Fibroblast of skin of abdomen (primary cell): ENCODE measurements at regions not wholly inside any gene's neighbourhood (a gene's known extent, or its start where the extent isn't known, plus 50 kb on each side); places are given as distances from the start of the nearest gene placed in this dataset.

Experiments
- DNase-seq: peaks from one replicate; pipeline ENCODE4 v3.0.0-alpha.2; 2013

DNA sequence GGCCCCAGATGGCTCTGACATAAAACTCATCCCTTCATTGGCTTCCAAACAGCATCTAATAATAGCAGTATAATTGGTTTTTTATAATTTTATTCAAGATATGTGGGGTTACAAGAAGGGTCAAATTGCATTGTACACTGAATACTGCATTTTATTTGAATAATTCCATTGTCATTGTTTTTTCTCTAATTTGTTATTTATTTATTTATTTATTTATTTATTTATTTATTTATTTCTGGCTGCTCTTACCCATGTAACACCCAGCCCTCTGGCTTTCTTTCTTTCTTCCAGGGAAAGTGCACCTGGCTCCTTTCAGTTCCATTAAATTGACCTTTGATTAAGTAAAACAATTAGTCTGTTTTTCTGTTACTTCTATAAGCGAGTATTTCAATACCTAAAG is 210.1 kb downstream of the CDH9 start:
- no peak for DNase-seq

- DNase-seq = no peak
Measured at GRCh38 chr5:26813235-26813634, 225.2 kb downstream of the CDH9 start.

DNA sequence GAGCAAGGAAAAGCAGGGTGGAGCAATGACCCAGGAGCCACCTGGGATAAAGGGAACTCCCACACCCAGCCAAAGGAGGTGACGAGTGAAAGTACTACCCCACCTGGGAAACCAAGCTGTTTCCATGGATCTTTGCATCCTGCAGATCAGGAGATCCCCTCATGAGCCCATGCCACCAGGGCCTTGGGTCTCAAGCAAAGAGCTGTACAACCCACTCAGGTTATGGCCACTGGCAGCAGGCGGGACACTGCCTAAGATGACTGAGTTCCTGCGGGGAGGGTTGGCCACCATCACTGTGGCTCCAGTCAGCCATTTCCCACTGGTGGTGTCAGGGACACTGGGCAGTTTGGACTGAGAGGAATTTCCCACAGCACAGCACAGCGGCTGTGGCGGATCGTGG is 225.7 kb downstream of the CDH9 start:
- DNase-seq = no peak

DNA sequence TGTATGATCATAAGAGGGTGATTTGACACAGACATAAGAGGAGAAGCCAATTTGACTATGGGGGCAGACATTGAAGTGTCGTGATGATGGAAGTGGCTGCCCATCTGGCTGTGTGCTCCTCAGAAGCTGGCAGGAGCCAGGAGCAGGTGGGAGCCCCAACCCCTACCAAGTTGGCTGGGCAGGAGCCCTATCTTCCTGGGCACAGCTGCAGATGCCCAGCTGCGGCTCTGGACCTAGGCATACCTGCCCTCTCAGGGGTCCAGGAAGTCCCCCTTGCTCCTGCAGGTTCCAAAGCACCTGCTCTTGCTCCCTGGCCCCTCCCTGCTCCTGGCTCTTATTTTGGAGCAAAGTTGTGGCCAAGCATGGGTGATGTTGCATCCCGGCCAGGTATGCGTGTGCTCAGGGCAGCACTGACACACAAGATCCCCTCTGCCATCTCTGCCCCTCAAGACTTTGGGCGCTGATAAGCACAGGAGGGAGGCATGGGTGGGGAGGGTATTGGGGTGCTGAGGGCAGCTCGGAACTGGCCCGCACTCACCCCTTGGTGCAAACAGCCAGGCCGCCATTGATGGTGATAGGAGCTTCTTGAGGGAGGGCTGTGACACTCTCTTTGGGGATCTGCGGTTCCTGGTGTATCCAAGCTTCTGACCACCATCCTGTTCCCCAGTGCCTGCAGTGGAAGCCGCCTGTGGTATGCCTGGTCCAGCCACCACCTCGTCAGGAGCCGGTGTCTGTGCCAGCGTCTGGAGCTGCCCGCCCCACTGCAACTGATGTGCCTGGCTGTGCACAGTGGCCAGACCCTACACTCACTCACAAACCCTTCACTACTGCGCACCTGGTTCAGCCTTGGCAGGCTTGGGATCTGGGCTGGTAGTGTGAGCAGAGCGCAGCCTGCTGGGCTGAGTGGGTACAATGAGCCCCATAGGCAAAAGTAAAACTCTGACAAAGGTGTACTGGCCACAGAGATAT is 230.9 kb downstream of the CDH9 start:
- no peak for DNase-seq

DNA sequence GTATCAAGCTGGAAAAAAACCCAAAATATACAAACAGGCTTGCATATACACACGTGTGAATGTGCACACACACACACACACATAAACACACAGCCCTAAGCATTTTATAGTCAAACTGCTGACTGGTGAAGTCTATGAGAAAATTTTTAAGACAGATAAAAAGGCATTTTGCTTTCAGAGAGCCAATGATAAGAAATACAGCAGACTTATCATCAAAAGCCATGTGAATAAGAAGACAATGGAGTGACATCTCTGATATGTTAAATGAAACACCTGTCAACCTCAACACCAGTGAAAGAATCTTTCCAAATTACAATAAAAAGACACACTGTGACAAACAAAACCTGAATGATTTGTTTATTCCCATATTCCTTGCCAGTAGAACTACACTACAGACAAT is 233.3 kb downstream of the CDH9 start:
- no peak for DNase-seq

- no peak for DNase-seq
Measured at GRCh38 chr5:26802944-26803343, 235.4 kb downstream of the CDH9 start.

DNA sequence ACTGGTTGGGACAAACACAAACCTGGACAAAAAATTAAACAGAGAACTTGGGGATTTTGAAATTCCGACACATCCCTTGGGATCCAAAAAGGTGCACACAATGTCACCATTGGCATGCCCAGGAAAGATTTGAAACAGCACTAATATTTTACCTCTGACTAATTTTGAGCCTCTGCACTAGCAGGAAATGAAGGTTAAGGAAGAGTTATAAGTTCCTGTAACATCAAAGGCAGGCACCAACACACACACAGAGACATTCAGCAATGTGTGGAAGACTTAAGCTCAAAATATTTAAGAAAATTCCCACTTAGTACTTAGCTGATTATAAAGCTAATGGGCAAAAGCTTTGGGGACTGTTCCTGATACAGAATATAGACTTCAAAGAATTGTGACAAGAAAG is 247.0 kb downstream of the CDH9 start:
- DNase-seq = peak; percentile 9

GRCh38 chr5:26791021-26791420 is 247.4 kb downstream of the CDH9 start:
- DNase-seq = no peak

DNA sequence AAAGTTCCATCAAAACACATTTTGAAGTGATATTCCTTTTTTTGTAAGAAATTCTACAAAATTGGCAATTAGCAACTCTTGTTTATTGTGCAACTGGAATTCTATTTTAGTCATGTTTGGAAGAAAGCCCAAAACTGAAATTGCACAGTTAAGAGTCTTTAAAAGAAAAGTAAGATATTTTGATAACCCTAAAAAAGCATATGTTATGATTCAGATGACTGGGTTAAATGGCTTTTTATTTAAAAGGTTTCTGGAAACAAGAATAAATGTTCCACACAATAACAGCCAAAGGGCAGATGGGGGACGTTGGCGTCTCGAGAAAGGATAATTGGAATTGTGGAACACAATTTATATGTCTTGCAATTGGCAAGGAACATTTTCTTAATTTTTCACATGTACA is 275.2 kb downstream of the CDH9 start:
- DNase-seq = no peak

DNA sequence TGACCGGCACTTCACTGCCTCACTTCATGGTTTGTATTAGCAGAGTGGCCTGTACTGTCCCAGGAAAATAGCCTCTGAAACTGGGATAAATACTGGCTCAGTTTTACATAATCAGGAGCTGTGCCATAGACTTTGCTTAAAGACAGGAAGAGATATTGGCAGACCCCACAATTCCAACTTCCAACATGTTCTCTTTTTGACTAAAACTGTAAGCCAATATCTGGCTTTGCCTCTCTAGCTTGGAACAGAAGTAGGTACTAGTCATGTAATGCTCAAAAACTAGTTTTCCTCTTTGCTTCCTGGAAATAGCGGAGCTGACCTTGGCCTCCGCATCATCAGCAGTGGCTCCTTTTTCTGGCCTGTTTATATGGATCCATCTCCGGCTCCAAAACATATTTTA is 276.9 kb downstream of the CDH9 start:
- DNase-seq = no peak

DNA sequence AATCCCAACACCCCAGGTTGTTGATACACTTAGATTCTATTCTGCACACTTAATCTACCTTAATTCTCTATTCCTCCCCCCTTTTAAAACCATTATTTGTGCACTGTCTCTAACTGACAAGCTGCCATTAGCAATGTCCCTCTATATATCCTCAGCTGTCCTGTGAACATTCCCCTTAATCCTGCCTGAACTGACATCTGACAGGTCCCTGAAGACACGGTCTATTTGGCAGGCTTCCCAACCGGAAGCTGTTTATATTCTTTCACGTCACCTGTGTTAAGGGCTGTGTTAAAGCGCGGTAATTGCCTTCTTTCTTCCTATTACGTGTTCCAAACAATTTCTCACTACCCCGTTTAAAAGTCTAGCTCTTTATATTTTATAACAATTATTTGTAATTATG is 277.3 kb downstream of the CDH9 start:
- DNase-seq = no peak

DNA sequence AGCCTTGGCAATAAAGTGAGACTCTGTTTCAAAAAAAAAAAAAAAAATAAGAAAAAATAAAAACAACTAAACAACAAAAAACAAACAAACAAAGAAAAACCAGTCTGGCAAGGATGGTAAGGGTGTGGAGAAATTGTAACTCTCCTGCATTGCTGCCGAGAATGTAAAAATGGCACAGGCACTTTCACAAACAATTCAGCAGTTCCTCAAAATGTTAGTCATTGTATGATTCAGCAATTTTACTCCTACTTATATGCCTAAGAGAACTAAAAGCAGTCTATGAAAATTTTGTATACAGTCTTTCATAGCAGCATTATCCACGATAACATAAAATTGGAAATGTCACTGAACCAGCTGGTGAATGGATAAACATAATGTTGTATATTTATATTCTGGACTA is 280.4 kb downstream of the CDH9 start:
- no peak for DNase-seq

DNA sequence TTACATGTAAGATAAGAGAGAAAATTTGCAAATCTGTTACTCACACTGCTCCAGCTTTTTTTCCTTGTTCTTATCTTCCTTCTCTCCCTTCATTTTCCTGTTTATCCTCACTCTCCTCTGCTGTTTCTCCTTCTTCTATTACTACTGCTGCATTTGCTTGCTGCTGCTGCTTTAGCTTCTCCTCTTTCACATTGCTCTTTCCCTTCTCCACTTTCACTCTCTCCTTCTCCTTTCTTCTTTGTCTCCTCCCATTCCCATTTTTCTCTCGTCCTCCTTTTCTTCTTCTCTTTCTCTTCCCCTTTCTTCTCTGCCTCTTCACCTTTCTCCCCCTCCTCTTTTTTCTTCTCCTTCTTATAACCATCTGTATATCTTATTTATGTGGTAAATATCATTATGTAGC is 288.6 kb downstream of the CDH9 start:
- DNase-seq = no peak

DNA sequence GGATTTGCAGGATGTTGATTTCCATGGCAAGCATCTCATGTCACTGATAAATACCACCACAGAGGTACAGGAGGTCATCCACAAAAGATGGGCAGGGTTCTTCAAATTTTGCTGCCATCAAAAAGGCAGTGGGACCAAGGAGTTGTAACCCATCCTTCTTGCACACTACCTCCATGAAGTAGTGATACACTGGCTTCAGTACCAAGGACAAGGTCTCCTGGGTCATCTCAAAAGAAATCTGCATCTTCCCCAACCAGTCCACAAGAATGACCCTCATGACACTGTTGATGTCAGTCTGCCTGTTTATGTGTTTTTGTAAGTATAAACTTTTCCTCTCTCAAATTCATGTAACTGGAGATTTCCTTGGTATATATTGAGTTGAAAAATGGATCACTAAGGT is 298.2 kb downstream of the CDH9 start:
- DNase-seq = no peak

GRCh38 chr5:26737348-26738265 is 300.8 kb downstream of the CDH9 start:
- DNase-seq = no peak

- DNase-seq = no peak
Measured at GRCh38 chr5:26727916-26728315, 310.5 kb downstream of the CDH9 start.

- DNase-seq = no peak
Measured at GRCh38 chr5:26719803-26720202, 318.6 kb downstream of the CDH9 start.

GRCh38 chr5:26700759-26701384 is 337.5 kb downstream of the CDH9 start:
- no peak for DNase-seq

DNA sequence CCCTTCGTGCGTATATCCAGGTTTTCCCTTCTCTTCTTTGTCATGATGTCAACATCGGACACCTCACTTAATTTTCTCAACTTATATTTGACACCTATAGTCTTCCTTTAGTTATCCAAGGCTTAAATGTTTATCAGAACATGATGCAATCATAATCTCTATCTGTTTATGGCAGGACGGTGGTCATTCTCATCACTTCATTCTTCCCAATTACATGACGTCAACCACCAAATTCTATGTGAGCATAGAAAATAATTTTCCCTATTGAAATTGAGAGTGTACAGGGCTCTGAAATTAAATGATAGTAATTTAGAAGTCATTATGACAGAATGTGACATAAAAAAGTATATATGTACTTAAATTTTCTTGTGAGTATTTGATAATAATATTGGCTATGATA is 345.4 kb downstream of the CDH9 start:
- no peak for DNase-seq

DNA sequence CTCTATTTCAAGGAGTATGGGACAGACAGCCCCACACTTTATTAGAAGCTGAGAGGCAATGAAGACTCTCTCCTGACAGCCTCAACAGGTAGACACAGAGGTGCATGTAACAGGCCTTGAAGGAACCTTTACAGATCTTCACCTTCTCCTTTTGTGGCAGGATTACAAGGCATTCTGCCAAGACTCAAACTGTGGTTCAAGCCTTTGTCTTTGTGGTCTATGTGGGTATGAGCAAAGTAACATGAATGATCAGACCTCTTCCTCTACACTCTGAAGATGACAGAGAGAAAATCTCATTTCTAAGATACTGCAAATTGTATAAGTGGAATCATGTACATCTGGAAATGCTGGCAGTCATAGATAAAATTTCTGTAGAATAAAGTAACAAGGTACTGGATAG is 346.9 kb downstream of the CDH9 start:
- no peak for DNase-seq

GRCh38 chr5:26690511-26690910 is 347.9 kb downstream of the CDH9 start:
- DNase-seq = no peak

- no peak for DNase-seq
Measured at GRCh38 chr5:26681861-26682260, 356.5 kb downstream of the CDH9 start.

DNA sequence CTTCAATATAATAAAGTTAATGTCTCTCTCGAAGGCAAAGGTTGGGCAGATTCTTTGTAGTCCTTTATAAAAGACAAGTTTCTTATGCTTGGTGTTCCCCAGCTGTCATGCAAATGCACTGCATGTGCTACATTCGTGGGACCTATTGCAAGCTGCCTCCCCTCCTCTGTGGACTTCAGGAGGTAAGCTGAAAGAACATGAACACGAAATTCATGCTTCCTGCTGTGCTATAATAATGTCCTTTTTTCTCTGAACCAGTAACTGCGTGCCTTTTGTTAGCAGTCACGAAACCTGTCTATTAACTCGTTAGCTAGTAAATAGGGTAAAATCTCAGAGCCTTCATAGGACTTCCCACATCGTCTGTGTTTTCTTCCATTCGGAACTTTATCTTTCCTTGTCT is 363.5 kb downstream of the CDH9 start:
- no peak for DNase-seq
